ENCODE measurements at regions not wholly inside any gene's neighbourhood (a gene's known extent, or its start where the extent isn't known, plus 50 kb on each side); places are given as distances from the start of the nearest gene placed in this dataset.

GRCh38 chr6:117156741-117157140, 108.6 kb upstream of the VGLL2 start:
- no peak for DNase-seq (ENCODE audit: low spot score)
- intact Hi-C loops (cut with DNase I), result no loop called here

DNA sequence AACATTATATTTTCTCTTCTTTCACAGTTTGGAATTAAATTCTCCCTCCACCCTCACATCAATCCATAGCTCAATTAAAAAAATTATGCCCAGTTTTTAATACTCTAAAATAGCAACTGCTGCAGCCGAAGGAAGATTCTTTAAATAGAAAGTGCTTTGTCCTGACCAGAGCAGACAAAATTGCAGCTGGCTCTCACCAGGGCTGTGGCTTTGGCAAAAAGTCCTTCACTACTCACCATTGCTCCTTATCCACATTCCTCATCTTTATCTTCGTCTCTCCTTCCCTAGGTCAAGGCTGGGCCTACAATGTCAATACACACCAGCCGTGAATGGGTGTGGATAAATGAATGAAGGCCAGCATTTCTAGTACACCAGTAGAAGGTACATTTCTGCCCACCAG, 107.9 kb upstream of the VGLL2 start:
- no peak for DNase-seq (ENCODE audit: low spot score)

DNA sequence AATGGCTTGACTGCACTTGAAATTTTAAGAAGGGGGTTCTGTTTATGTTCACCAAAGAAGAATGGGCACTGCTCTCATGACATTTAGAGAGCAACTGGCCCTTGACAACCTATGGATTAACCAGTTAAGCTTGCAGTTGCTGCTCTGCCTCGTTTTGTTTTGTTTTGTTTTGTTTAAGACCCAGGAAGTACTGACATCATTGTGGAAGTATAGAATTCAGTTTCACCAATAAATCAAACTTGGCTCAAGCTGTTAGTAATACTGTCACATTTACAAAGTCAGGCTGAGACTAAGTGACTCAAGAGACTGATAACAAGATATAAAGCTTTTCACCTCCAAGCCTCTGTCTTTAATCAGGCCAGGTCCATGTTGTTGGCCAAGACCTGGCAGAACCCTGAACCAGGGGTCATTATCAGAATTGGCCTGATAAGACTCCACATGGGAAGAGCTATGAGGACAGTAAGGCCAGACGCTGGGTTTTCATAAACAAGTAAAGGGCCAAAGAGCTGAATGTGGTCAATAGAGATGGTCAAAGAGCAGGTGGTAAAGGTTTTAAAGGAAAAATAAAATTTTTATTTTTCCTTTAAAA, 99.4 kb upstream of the VGLL2 start:
- intact Hi-C loops (cut with DNase I), result no loop called here
- DNase-seq (ENCODE audit: low spot score), result no peak

More for the DNA sequence above, 107.9 kb upstream of the VGLL2 start:
- intact Hi-C loops (cut with DNase I), result no loop called here

DNA sequence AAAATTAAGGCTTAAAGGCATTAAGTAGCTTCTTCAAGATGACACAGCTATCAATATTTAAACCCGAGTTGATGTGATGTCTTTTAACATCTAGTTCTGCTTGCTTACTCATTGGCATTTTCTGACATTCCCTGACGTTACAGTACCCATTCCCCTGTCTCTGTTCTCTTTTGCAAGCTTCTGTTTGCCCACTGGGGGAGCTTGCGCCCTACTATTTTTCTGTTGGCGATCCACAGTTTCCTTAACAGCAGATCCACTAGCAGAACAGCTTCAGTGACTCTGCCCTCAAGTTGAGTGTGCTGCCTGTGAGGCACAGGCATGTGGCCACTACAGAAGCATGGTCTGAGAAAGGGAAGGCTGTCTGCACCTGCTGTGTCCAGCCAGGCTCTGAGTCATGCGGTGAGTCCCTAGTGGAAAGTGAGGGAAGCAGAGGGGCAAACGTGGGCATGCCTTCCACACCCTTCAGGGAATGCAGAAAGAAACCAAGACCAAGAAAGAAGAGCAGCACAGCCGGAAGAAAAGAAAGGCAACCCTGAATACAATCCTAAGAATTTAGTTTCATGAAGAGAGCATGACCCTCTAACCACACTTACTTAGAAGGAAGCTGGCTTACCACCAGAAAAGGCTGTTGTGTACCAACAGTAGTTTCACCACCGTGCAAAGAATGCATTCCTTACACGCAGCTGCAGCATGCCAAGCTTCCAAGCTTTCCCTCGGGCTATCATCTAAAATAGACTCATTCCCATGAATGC, 97.7 kb upstream of the VGLL2 start:
- DNase-seq (ENCODE audit: low spot score), result no peak
- intact Hi-C loops (cut with DNase I), result no loop called here

- intact Hi-C loops (cut with DNase I), result no loop called here
Measured at GRCh38 chr6:117168296-117169063, 96.9 kb upstream of the VGLL2 start.

GRCh38 chr6:117169064-117169665, 96.2 kb upstream of the VGLL2 start:
- DNase-seq (ENCODE audit: low spot score), result no peak
- intact Hi-C loops (cut with DNase I), result no loop called here

More at GRCh38 chr6:117168296-117169063, 96.9 kb upstream of the VGLL2 start:
- DNase-seq (ENCODE audit: low spot score), result no peak

DNA sequence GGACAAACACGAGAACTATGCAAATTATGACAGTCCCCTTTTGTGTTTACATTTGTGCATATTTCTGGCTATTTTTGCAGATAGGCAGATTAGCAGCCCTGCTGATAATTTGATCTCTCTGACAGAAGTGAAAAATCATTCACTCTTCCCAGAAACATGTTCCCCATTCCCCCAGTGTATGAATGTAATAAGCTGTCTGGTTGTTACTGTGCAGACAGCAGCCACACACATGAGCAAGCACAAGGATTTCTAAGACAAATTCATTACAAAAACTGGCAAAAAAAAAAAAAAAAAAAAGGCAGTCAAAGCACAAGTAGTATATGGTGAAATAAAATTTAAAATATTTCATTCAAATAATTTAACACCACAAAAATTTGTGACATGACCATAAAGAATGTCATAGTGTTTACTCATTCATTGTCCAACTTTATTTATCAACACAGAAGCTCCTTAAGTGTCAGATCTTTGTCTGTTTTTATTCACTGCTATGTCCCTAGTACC, 95.5 kb upstream of the VGLL2 start:
- DNase-seq (ENCODE audit: low spot score), result no peak
- intact Hi-C loops (cut with DNase I), result no loop called here

DNA sequence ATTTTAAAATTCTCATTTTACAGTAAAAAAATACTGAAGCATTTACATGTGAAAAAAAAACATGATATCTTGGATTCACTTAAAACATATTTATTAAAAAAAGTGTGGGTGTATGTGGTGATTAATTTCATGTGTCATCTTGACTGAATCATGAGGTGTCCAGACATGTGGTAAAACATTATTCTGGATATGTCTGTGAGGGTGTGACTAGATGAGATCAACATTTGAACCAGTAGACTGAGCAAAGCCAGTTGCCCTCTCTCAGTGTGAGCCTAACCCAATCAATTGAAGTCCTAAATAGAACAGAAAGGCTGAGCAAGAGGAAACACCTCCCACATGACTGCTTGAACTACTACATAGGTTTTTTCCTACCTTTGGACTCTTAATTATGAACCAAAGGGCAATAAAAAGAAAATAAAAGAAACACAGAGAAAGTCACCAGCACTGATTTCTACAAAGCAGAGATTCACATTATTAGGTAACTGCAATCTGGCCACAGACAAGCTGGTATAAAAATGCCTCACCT, 90.5 kb upstream of the VGLL2 start:
- DNase-seq (ENCODE audit: low spot score), result no peak
- intact Hi-C loops (cut with DNase I), result no loop called here

DNA sequence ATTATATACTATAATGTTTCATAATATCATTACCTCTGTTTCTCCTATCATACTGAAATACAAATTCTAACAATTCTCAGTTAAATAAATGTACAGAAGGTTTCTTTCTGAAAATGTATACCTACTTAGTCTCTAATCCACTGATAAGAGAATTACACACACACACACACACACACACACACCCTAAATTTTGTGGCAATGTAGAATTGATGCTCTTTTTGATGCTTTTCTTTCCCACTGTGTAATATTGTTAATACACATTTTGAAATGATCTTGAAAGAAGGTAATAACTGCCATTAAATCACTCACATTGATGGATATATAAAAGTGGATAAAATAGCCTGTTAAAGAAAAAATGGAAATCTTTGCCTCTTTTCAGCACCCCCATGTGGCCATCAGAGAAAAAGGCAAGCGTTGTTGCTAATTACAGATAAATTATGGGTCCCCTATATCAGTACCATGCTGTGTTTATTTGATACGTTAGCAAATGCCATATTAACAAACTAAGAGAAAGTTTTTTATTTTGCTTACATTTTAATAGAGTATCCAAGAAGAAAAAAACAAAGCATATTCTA, 76.6 kb upstream of the VGLL2 start:
- no peak for DNase-seq (ENCODE audit: low spot score)
- intact Hi-C loops (cut with DNase I), result no loop called here

DNA sequence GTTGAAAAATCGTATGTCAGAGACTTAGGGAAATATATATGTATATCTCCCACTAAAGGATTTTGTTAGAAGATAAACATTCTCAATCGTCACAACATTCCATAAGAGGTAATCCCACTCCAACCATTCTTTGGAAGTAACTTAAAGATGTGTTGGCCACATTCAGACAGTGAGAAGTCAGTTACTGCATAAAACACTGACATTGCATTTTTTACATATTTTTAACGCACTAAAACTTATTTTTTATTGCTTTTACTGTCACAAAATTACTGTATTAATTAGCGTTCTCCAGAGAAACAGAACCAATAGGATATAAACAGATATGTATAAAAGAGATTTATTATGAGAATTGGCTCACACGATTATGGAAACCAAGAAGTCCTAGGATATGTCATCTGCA, 74.3 kb upstream of the VGLL2 start:
- no peak for DNase-seq (ENCODE audit: low spot score)
- intact Hi-C loops (cut with DNase I), result no loop called here

DNA sequence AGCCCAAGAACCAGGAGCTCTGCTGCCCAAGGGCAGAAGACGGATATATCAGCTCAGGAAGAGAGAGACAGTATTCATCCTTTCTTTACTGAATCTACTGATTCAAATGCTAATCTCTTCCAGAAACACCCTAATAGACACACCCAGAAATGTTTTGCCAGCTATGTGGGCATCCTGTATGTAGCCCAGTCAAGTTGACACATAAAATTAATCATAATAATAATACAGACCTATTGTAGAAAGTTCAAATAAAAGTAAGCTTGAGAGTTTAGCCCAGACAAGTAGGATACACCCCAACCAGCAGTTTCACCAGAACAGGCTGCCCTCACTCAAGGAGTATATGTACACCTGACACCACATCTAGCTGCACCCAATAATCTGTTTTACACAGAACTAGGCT, 73.9 kb upstream of the VGLL2 start:
- intact Hi-C loops (cut with DNase I), result no loop called here

DNA sequence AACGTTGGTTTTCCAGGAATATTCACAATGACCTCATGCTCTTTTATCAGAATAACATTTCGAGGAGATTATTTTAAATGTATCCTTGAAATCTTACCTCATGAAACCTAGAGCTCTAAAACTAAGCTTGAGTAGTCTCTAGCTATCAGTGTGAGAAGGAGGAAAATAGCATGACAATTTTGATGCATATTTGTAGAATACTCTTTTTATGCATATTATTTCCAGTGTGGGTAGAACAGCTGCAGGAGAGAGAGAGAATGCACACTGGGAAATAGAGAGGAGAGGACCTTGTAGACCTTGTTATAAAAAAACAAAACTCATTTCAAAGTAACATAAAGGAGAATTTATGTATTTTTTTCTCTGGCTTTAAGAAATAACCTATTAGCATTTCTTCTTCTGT, 71.1 kb upstream of the VGLL2 start:
- intact Hi-C loops (cut with DNase I), result no loop called here
- DNase-seq (ENCODE audit: low spot score), result no peak

More for the DNA sequence above, 73.9 kb upstream of the VGLL2 start:
- DNase-seq (ENCODE audit: low spot score), result no peak

DNA sequence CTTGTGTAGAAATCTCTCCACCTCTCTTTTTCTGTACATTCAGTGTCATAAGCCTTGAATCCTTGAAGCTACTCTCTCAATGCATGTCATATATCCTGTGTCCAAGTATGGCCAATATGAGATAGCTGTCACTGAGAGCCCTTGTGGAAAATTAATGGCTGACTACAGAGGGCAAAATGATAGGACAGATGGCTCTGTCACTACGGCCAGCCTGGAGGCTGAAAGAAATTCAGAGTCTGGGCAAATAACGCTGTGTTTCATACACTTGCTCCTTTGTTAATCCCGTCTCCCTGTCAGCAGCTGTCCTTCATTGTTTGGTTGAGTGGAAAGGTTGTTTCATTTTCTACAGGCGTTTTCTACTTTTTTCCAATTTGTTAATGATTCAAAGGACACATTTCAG, 70.4 kb upstream of the VGLL2 start:
- intact Hi-C loops (cut with DNase I), result no loop called here
- DNase-seq (ENCODE audit: low spot score), result no peak

DNA sequence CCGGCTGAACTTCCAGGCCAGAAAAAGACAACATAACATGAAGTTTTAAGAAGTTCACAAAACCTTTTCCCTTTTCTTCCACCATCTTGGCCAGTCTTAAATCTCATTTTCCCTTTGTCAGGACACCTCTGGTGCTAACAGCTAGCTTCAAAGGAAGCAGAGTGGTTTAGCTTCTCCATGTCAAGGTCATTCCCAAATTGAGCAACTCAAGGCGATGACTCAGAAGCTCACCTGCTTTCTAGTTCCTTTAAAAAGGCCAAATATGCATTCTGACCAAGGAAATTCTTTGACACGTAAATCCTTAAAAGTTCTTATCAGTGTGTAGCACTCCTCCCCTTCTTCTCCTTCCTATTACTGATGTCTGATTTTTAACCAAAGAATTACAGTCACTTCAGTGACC, 69.6 kb upstream of the VGLL2 start:
- no peak for DNase-seq (ENCODE audit: low spot score)
- intact Hi-C loops (cut with DNase I), result no loop called here

DNA sequence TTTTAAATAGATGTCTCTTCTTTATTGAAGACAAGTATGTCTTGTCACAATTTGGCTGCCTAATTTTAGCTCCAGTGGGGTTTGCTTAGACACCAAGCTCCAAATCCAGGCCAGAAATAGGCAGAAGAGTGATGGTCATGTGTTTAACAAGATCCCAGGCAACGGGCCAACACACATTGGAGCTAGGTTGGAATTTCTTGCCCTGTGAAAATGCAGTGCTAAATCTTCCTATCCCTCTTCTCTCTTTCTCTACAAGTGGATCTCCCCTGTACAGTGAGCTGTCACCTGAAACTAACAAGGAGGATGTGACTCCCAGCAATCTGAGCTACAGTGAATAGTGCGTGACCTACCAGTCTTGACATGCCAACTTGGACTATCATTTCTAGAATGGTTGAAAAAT, 65.3 kb upstream of the VGLL2 start:
- intact Hi-C loops (cut with DNase I), result no loop called here
- no peak for DNase-seq (ENCODE audit: low spot score)

DNA sequence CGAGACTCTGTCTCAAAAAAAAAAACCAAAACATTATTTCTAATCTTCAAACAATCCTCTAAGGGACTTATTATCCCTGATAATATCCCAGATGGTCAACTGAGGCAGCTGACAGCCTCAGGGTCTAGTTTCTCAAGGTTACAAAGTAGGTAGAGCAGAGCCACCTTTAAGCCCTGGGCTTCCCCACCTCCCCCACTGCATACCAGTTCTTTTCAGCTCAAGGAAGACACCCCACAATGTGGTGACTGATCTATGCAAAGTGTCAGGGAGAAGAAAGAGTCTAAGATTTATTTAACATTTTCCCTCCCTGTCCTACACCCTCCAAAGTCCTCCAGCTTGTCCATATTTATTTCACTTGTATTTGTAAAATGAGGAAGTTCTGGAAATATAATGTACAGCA, 60.5 kb upstream of the VGLL2 start:
- intact Hi-C loops (cut with DNase I), result no loop called here
- DNase-seq (ENCODE audit: low spot score), result no peak

DNA sequence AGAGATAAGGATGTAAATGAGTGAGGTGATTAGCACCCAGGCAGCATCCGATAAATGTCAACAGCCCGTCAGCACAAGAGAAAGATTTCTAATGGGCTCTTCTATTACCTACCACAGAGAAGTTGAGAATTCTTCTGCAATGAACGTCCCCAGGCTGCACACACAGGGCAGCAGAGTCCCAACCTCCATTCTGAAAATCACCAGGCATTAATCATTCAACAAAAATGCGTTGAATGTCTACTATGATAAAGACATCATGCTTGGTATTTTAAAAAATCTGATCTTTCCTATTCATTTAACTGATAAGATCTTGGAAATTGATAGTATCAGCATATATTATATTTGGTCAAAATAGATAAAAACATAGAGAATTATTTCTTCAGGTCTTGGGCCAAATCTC, 59.5 kb upstream of the VGLL2 start:
- intact Hi-C loops (cut with DNase I), result no loop called here
- no peak for DNase-seq (ENCODE audit: low spot score)

DNA sequence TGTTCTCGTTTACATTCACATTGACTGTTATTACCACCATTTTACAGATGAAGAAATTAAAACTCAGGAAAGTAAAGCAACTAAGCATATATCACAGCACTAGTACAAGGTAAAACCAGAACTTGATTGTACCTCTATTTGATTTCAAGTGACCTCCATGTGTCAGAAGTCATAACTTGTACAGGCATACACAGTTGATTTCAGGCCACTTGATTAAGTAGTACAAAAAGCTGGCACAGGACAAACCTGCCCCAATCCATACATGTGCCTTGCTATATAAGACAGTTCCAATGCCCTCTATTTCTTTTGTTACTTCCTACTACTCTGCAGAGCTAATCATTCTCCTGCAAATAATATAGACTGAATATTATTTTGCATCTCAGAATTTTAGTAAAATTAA, 58.8 kb upstream of the VGLL2 start:
- DNase-seq (ENCODE audit: low spot score), result no peak
- intact Hi-C loops (cut with DNase I), result no loop called here

DNA sequence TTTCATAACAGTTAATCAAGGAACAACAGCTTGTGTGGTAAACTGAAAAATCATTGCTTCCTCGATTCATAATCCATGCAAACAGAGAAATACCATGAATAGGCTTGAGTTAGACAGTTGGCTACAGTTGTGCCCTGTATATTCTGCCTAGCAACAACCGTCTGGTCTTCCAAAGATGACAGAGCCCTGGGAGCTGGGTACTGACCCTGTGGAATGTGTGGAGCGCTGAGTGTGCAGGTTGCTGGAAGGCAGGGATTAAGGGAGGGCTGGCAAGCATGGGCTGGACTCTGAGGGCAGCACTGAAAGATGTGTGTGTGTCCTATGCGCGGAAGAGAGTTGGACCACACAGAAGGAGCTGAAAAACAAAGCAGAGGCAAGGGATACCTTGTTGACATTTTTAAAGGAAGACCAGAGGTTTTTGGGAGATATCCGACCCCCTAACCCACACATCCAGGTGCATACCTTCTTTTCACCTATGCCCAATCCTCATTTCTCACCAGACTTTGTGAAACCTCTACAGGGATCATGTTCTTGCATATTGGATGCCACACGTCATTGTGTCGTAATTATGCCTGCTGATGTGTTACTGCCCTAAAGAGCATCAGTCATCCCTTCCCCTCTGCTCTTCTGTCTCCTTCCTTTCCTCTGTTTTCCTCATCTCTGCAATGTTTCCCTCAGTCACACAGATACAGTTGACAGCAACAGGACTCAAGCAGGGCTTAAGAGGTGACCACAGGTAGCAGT, 58.2 kb upstream of the VGLL2 start:
- DNase-seq (ENCODE audit: low spot score), result no peak

More for the DNA sequence above, 58.2 kb upstream of the VGLL2 start:
- intact Hi-C loops (cut with DNase I), result no loop called here
